HG03064 (cell line): ENCODE measurements at regions not wholly inside any gene's neighbourhood (a gene's known extent, or its start where the extent isn't known, plus 50 kb on each side); places are given as distances from the start of the nearest gene placed in this dataset.
"Not testable (repeated sequence)": the region's sequence is repeated elsewhere in the genome, so short reads cannot be mapped to it uniquely, and the experiment has no call there.

Experiments
- ATAC-seq: cut with Tn5 transposase; IDR thresholded peaks from one replicate; pipeline ENCODE4 v1.9.1; 2021; ENCODE audit warnings: low read depth; ENCODE audit not compliant: unreplicated experiment

GRCh38 chr3:177382944-177383343 lies 185.7 kb upstream of the TBL1XR1 start:
- ATAC-seq, result no peak

GRCh38 chr3:177385186-177385585 lies 187.9 kb upstream of the TBL1XR1 start:
- no peak for ATAC-seq

- ATAC-seq, result no peak
These were observed 188.6 kb upstream of the TBL1XR1 start for GRCh38 chr3:177385831-177386301.

- ATAC-seq, result no peak
These were observed 190.9 kb upstream of the TBL1XR1 start for GRCh38 chr3:177388209-177388608.

GRCh38 chr3:177394231-177395024 lies 197.1 kb upstream of the TBL1XR1 start:
- ATAC-seq, result not testable (repeated sequence)

- no peak for ATAC-seq
These were observed 199.5 kb upstream of the TBL1XR1 start for GRCh38 chr3:177396733-177397132.

- no peak for ATAC-seq
These were observed 204.1 kb upstream of the TBL1XR1 start for GRCh38 chr3:177401375-177401774.

GRCh38 chr3:177402533-177402932 lies 205.3 kb upstream of the TBL1XR1 start:
- no peak for ATAC-seq

GRCh38 chr3:177405191-177405672 lies 207.9 kb upstream of the TBL1XR1 start:
- no peak for ATAC-seq

GRCh38 chr3:177410730-177411129 lies 213.4 kb upstream of the TBL1XR1 start:
- no peak for ATAC-seq

- ATAC-seq, result no peak
These were observed 213.9 kb upstream of the TBL1XR1 start for GRCh38 chr3:177411201-177411600.

- ATAC-seq, result not testable (repeated sequence)
These were observed 215.4 kb upstream of the TBL1XR1 start for GRCh38 chr3:177412677-177413170.

- no peak for ATAC-seq
These were observed 216.8 kb upstream of the TBL1XR1 start for GRCh38 chr3:177414093-177414492.

GRCh38 chr3:177418787-177419186 lies 221.5 kb upstream of the TBL1XR1 start:
- ATAC-seq, result no peak

- ATAC-seq, result no peak
These were observed 222.8 kb upstream of the TBL1XR1 start for GRCh38 chr3:177419904-177420601.

GRCh38 chr3:177420651-177421480 lies 223.6 kb upstream of the TBL1XR1 start:
- ATAC-seq, result no peak

GRCh38 chr3:177421481-177421785 lies 224.2 kb upstream of the TBL1XR1 start:
- ATAC-seq, result no peak

GRCh38 chr3:177424521-177424920 lies 227.2 kb upstream of the TBL1XR1 start:
- ATAC-seq, result no peak

GRCh38 chr3:177425042-177425441 lies 227.8 kb upstream of the TBL1XR1 start:
- ATAC-seq, result no peak

GRCh38 chr3:177426106-177426877 lies 229.0 kb upstream of the TBL1XR1 start:
- no peak for ATAC-seq
